HG03039 (cell line): ENCODE measurements at regions not wholly inside any gene's neighbourhood (a gene's known extent, or its start where the extent isn't known, plus 50 kb on each side); places are given as distances from the start of the nearest gene placed in this dataset.

Source experiments
- ATAC-seq: cut with Tn5 transposase; IDR thresholded peaks from one replicate; pipeline ENCODE4 v1.9.1; 2021; ENCODE audit warnings: mild to moderate bottlenecking, moderate library complexity; ENCODE audit not compliant: unreplicated experiment

DNA sequence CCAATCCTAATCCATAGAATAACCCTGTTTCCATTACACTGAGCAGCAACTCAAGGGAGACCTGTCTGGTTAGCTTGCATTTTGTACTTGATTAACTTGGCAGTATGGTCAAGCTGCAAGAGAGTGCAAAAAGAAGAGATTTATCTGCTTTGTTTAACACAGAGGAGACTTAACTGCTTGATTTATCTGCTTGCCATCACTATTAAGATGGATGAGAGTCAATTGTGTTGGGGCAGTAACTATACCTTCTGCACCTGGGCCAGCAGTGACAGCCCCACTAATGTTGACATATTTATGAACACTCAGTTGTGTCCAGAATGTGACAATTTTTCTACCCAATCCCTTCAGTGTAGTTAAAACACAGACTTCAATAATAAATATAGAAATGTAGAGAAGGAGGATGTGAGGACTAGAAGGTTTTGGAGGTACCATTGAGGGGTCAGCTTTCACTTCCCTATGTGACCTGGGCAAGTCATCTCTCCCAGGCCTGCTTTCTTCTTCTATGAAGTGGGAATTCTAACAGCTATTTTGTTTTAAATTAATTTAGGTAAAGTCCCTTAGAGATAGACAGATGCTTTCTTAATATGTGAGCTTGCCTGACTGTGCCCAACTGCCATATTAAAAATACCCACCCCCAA lies 159.1 kb upstream of the KCNK2 start:
- ATAC-seq = no peak

DNA sequence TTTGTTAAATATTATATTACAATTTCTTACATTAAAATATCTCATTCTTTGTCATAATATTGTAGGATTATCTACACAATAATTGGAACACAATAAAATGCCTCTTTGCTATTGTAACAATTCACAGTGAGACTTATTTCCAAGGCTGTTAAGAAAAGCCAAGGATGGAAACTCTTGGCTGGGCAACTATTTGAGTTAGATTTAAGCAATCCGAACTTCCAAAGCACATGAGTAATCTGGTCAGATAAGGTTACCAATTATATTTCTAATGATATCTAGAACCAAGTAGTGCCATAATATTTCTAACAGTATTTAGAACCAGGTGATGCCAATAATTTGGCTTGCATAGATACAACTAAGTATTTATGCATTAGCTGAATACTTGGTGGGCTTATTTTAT lies 154.7 kb upstream of the KCNK2 start:
- ATAC-seq = no peak

DNA sequence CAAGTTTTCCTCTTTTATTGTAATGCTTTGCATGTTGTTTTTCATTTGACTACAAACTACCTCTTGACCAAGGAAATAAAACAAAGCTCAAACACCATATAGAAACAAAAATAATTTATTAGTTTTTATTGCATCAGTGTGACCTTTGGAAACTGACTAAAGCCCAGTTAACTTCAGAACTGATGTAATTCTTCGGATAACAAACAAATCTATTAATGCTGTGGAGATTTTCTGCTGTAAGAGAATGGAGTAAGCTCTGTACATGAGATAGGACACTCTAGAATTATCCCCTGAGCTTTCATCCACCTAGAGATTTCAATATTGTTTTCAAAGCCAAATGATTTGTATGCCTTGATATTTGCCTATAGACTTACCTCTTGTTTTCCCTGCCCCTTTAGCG lies 154.0 kb upstream of the KCNK2 start:
- no peak for ATAC-seq

DNA sequence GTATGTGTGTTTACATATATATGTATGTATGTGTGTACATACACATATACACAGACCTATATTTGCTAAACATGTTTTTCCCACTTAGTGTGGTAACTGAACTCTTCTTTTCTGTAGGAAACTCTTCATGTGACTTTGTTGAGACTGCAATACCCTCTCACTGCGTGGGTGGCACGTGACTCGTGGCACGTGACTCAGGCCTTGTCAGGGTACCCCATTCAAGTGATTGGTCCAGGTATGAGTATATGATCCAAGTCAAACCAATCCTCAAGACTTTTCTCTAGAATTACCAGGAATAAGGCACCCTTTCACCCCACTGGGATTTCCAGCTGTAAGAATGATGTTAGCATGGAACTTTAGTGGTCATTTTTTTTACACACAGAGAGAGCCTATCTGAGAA lies 149.2 kb upstream of the KCNK2 start:
- no peak for ATAC-seq

DNA sequence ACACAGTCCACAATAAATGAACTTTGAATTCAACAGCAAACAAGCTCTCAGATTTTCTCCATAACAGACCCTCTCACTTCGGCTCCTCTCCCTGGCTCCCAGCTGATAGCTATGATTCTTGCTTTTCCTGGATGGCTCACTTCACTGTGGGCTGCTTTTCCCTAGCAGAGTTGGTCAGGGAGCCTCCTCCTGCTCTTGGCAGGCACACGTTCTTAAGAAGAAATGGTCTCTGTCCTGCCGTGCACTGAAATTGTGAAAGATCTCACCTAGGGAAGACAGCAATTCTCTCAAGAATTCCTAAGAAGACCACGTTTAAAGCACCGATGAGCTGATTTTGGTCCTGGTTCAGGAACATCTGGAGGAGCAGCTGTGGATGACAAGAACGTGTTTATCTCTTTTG lies 148.5 kb upstream of the KCNK2 start:
- no peak for ATAC-seq

DNA sequence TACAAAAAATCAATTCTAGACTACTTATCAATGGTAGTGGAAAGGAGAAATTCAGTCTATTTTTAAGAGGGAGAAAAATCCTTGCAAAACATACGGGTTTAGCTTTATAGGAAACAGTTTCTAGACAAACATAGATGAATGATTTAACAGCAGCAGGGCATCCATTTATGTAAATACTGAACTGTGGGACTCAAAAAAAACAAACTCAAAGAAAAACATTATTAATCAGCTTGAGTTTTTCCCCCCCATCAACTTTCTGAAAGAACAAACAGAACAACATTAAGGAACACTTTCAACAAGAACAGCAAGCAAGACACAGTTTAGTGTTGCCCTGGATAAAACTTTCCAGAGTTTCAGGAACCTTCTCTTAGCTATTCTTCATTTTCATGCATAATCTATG lies 147.3 kb upstream of the KCNK2 start:
- ATAC-seq = no peak

DNA sequence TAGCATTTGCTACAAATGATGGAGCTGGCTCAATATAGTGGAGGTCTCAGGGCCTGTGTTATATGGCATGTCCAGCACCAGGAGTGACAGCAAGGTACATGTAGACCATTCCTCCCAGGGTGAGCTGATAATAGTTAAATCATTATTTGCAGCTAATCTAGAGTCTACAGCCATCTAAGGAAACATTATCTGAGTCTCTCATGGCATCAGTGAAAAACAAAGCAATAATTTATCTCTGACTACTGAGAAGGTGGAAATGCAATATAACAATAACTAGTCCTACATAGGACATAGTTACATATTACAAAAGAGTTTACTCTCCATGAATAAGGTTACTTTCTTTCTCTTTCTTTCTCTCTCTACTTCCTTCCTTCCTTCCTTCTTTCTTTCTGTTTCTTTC lies 143.4 kb upstream of the KCNK2 start:
- no peak for ATAC-seq

DNA sequence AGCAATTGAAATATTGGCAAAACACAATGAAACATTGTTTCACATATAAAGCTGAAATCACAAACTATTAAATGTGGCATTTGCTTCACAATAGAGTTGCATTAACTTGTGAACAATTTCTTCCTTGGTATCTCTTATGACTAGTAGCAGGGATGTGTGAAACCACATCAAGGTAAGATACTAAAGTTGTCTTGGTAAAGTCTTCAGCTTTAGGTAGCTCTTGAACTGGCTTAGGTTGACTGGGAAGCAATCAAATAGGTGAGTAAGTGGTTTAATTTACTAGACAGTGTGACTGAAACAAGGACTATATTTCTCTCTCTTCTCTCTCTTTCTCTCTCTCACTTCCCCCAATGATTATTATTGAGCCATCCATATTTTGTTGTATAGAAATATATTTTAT lies 141.5 kb upstream of the KCNK2 start:
- no peak for ATAC-seq

DNA sequence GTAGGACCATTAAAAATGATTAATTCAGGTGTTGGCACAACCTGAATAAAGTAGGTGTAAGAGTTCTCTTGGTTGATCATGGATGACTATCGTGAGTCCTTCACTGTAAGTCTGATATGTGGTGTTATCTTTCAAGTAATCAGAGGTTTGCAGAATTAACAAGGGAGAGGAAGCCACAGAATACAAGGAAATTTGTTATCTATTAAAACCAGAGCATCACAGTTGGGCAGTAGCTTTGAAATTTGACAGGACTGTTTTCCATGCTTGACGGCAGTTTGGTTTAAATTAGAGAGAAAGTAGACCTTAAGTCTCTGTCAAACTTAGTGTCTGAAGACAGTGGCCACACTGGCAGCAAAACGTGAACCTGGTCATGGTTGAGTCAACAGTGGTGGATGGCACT lies 139.5 kb upstream of the KCNK2 start:
- ATAC-seq = no peak

DNA sequence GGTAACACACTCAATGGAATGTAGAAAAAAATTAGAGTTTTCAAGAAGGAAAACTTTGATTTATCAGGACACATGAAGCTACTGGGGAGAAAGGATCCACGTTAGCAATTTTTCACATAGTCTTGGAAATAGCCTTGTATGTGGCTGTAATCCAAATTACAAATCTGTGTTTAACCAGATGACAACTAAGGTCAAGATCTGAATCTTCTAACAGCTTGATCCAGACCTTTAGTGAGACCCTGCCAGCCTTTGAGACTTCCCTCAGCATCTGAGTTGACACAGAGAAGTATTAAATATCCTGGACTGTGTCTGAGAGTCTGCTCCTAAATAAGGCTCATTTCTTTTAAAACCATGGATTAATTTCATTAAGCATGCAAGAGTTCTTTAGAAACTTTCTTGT lies 135.9 kb upstream of the KCNK2 start:
- ATAC-seq = no peak

DNA sequence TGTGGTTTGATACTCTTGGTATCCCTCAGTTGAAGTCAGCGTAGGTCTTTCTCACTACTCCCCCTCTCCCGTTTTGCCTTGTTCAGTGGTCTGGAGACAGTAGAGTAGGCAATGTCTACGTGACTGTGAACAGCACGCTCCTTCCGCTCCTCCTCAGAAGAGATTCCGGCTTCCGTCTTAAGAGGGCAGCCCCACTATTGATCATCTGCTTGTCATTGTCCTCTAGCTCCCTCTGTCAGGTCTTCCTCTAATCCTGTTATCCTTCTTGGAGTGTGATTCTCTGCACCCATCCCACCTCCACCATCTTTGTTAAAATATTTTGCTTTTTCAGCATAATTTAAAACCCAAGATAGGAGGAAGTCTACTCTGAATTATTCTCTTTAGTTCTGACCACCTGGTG lies 129.9 kb upstream of the KCNK2 start:
- no peak for ATAC-seq

DNA sequence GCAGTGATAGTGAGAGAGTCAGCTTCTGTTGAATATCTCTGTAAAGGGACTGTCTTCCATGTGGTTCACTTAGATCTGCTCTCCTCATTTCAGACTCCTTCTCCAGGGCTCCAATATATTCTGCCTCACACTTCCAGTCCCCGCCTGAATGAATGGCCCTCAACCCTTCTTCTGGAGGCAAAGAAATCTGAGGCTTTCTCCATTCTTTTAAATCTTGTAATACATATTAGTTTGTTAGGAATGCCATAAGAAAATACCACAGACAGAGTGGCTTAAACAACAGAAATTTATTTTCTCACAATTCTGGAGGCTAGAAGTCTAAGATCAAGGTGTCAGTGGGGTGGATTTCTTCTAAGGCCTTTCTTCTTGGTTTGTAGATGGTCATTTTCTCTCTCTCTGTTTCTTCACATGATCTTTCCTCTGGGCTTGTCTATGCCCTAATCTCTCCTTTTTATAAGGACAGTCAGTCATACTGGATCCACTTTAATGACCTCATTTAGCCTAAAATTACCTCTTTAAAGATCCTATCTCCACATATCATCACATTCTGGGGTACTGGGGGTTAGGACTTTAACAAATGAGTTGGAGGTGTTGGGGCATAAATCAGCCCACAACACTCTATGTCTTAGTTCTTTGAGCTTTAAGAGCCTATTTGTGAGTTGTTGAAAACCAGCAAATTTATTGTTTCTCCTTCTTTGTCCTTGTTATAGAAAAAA lies 128.5 kb upstream of the KCNK2 start:
- ATAC-seq = no peak

DNA sequence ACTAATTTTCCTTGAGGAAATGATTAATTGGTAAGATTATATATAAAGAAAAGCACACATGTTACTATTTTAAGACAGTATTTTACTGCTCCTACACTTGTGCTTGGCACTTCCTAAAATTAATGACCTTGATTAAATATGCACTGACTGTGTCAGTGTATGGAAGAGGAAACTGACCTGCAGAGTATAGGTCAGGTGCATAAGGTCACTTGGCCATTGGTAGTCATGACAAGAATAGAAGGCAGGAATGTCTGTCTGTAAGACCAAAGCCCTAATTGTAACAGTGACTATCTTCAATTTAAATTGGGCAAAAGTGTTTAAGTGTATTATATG lies 128.0 kb upstream of the KCNK2 start:
- ATAC-seq = no peak

DNA sequence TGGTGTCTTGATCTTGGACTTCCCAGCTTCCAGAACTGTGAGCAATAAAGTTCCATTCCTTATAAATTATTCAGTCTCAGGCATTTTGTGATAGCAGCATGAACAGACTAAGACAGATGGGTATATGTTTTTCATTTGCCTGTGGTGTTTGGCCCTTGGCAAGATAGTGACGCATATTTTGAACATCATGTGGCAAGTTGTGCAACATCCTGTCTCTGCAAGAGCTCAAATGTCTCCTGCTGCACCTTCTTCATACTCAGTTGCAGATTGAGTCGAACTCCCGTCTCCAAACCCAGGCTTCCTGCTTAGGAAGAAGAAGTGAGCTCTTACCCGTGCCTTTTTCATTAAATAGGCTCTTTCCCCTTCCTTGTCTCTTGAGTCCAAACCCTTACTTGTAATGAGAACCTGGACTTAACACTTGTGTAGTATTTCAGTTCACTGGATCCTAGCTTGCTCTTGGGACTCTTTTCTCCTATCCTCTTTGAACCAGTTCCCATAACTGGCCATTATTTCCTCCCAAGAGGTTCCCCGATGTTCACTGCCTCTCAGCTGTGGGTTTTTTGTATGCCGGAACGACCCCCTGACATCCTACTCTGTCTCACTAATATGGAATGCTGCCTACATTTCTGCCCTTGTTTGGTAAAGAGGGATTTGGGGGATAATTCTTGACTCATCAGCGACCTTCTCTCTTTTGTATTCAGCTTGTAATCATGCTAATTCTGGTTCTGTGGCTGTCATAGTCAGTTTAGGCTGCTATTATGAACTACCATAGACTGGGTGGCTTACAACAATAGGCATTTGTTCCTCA lies 125.0 kb upstream of the KCNK2 start:
- ATAC-seq = no peak

DNA sequence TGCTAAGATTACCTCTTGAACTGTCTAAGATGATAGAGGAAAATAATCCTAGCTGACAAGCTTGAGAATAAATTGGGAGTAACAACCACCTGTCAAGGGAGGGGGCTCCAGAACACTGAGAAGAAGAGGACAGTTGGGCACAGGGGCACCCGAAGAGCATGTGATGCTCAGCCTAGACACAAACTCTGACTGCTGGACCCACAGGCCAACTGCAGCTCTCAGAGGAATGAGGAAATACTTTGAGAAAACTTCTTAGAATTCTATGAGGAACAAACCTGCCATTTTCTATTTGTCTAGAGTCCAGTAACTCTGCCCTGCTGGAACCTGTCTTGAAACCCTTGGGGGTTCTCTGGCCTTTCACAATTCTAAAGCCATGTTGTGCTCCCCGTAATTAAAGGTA lies 124.1 kb upstream of the KCNK2 start:
- ATAC-seq = no peak

DNA sequence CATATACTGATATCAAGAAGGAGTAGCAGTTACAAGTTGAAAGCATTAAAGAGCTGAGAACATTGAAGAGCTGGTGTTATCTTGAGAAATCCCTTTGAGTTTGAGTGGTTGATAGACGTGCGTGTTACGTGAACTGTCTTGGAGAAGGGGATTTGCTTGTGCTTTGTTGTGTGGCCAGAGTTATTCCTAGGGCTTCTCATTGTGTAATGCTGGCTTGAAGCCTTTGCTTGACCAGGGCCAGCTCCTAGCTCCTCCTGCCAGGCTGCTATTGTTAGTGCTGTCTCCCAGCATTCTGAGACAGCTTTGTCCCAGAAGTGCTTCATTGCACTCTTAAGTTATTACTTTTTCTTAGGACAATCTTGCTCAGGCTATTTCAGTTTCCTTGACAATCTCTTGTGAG lies 116.2 kb upstream of the KCNK2 start:
- ATAC-seq = no peak

DNA sequence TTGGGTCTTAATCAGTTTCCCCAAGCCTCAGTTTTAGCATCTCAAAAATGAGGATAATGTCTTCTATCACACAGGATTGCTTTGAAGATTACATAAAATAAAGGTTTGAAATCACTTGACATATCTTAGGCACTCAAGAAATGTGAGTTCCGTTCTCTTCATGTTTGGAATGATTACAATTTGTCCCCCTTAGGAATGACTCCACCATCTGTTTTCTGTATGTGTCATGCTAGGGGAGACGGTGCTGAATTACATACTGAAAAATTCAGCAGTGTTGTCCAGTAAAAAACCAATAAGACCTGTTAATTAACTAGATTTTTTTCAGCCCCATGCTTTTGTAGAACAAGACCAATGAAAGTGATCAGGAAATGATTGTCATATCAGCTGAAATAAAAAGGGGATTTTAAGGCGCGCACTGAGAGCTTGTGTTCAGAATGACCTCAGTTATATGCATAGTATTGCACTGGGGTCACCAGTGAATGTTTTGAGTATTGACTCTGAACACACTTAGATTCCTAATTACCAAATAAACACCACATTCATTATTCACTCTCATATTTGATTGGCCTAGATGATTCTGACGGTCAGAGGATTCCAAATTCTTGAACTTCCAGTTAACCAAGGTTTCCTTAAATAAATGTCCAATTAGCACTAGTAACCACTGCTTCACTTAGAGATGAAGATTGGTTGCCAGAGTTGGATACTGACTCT lies 114.5 kb upstream of the KCNK2 start:
- no peak for ATAC-seq

DNA sequence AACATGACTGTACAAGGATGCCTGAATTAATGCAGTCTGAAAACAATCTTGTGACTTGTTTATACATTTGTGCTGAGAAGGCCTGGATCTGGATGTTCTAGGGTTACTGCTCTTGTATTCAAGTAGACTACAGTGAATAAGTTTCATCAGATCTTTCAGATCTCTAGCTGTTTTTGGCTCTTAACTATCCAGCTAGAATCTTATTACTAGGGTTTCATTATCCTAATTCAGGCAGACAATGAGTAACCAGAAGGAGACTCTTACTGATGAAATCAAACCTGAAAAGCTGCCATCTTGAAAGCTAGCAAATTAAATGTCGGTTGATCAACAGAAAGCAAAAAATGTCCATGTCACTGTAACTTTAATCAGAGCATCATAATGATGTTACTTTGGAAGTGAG lies 112.5 kb upstream of the KCNK2 start:
- ATAC-seq = no peak

DNA sequence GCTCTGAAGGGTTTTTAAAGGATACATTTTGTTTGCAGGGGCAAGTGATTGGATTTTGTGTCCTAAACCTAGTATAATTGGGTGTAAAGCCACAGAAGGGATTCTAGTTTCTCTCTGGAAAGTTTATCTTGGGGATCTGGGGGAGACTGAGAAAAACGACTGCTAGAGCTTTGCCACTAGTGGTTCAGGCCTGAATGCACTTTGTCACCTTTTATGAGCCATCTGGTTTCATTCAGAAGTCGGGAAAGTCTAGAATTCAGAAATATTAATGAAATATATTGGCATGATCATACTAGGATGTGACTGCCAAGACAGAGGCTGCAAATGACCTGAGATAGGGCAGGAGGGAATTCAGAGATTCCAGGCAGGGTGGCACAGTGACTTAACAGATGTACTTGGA lies 111.5 kb upstream of the KCNK2 start:
- no peak for ATAC-seq

DNA sequence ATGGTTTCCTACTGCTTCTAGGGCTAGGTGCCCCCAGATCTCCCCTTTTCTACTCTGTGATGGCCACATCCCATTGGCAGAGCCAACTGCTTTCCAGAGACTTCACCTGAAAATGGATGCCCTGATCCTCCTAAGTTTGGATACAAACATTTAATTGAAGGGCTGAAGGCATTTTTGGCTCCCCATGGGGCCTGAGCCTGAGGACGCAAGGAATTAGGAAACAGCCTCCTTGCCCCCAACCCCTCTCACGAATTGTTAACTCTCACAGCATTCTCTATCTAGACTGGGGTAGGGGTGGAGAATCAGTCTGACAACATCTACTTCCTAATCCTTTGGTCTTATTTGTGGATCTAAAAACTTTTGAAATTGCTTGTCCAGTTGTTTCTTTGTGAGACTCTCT lies 108.5 kb upstream of the KCNK2 start:
- no peak for ATAC-seq

DNA sequence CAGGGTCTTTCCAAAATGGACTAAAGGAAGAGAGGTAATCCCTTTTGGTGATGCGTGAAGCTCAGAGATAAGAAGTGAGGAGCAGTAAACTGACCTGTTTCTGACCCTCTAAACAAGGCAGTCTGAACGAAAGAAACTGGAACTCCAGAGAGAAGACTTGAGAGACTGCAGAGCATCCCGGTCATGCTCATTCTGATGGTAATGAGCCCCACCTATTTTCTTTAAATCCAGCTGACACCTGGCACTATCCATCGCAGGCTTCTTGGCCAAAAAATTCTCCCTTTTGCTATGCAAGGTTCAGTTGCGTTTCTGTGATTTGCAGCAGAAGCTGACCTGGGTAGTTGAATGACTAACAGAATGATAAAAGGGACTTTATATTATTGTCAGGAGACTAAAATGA lies 105.9 kb upstream of the KCNK2 start:
- no peak for ATAC-seq

DNA sequence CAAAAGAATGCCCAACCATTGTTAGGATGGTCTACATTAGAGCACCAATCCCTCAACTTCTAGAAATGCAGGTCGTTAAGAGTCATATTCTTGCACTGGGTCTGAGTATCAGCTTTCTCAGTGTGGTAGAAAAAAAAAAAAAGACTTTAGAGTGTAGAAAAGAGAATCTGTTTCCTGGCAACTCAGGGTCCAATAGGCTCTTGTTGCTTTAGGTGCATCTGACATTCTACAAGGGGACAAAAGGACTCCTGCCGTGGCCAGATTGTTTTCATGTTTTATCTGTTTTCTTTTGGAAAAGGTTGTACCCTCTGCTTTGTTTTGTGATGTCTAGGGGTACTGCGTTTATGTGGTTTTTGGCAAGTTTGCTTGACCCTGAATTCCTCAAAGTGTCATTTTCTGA lies 105.4 kb upstream of the KCNK2 start:
- no peak for ATAC-seq
